Neural progenitor cell (in vitro differentiated cells): ENCODE measurements at regions not wholly inside any gene's neighbourhood (a gene's known extent, or its start where the extent isn't known, plus 50 kb on each side); places are given as distances from the start of the nearest gene placed in this dataset.

Experiments
- DNase-seq: peaks from one replicate; pipeline ENCODE4 v3.0.0-alpha.2; 2016; ENCODE audit warnings: low spot score
- H2AFZ ChIP-seq: fragments of 200-600 bp; sonication (generic); replicated peaks from 2 replicates; pipeline ENCODE4 v1.6.1; 2016; ENCODE audit warnings: antibody characterized with exemption
- H3F3A ChIP-seq: fragments of 200-600 bp; sonication (generic); 2 replicates; pipeline ENCODE4 v1.6.1; 2016; ENCODE audit warnings: antibody characterized with exemption, low read depth
- H3K27ac ChIP-seq: fragments of 200-600 bp; sonication (generic); 2 replicates; pipeline ENCODE4 v1.5.1; 2016; ENCODE audit warnings: mild to moderate bottlenecking
- H3K27me3 ChIP-seq: fragments of 200-600 bp; sonication (generic); 2 replicates; pipeline ENCODE4 v1.6.1; 2016; ENCODE audit warnings: mild to moderate bottlenecking, moderate library complexity
- H3K36me3 ChIP-seq: fragments of 200-600 bp; sonication (generic); 2 replicates; pipeline ENCODE4 v1.5.1; 2016
- H3K4me1 ChIP-seq: fragments of 200-600 bp; sonication (generic); 2 replicates; pipeline ENCODE4 v1.6.1; 2016; ENCODE audit warnings: mixed run types
- H3K4me2 ChIP-seq: fragments of 200-600 bp; sonication (generic); 2 replicates; pipeline ENCODE4 v1.6.1; 2016
- H3K4me3 ChIP-seq: fragments of 200-600 bp; sonication (generic); 2 replicates; pipeline ENCODE4 v1.5.1; 2016
- H3K79me2 ChIP-seq: fragments of 200-600 bp; sonication (generic); 2 replicates; pipeline ENCODE4 v1.6.1; 2016; ENCODE audit warnings: low read depth
- H3K9ac ChIP-seq: fragments of 200-600 bp; sonication (generic); 2 replicates; pipeline ENCODE4 v1.6.1; 2016
- H3K9me3 ChIP-seq: fragments of 200-600 bp; sonication (generic); 2 replicates; pipeline ENCODE4 v1.5.1; 2016; ENCODE audit warnings: low read depth
- H4K20me1 ChIP-seq: fragments of 200-600 bp; sonication (generic); 2 replicates; pipeline ENCODE4 v1.6.1; 2016; ENCODE audit warnings: low read depth
- H3K27ac Mint-ChIP-seq: 3 replicates; pipeline ENCODE4 v1.8.0; 2021; ENCODE audit warnings: mixed read lengths
- H3K27me3 Mint-ChIP-seq: 2 replicates; pipeline ENCODE4 v1.8.0; 2022; ENCODE audit warnings: low read depth, mild to moderate bottlenecking, inconsistent platforms, moderate library complexity, mixed read lengths; ENCODE audit not compliant: insufficient read depth
- H3K36me3 Mint-ChIP-seq: 3 replicates; pipeline ENCODE4 v1.8.0; 2021; ENCODE audit warnings: mixed read lengths
- H3K4me1 Mint-ChIP-seq: 3 replicates; pipeline ENCODE4 v1.8.0; 2021; ENCODE audit warnings: mixed read lengths
- H3K4me3 Mint-ChIP-seq: 3 replicates; pipeline ENCODE4 v1.8.0; 2021; ENCODE audit warnings: mild to moderate bottlenecking, moderate library complexity, mixed read lengths
- H3K9me3 Mint-ChIP-seq: 3 replicates; pipeline ENCODE4 v1.8.0; 2020; ENCODE audit warnings: mixed read lengths
- EZH2 ChIP-seq: fragments of 200-600 bp; sonication (generic); IDR thresholded peaks from 2 replicates; pipeline ENCODE4 v1.6.1; 2017; ENCODE audit warnings: antibody characterized with exemption, mild to moderate bottlenecking, moderate library complexity
- EZH2phosphoT487 ChIP-seq: fragments of 200-600 bp; sonication (generic); IDR thresholded peaks from 2 replicates; pipeline ENCODE4 v1.6.1; 2017; ENCODE audit warnings: antibody characterized with exemption
- TF ChIP-seq, protein P1 (sequence below): fragments of 200-600 bp; sonication (generic); IDR thresholded peaks from 2 replicates; pipeline ENCODE4 v1.5.1; 2017; ENCODE audit warnings: antibody characterized with exemption, mild to moderate bottlenecking

DNA sequence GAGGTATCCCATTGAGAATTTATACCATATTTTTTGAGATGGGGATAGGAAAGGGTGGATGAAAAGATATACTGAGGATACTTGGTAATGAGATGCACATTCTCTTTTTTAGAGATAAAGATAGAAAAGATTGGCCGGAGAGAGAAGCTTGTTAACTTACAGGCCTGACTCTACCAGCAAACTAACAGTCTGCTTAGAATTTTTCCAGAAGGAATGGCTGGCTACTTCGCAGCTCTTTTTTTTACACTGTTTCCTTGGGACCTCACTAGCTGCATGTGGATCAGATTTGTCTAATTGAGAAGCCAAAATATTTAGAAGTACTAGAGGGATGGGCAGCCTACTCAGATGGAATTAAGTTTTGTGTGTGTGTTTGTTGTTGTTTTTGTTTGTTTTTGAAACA is 586.6 kb downstream of the TAFA4 start:
- Mint-ChIP-seq H3K36me3 (no peaks in the 10 kb centered on the region), H3K4me3 (no peak overlapping the region), H3K9me3 (no peaks in the 10 kb centered on the region), H3K27me3 (no peaks in the 10 kb centered on the region), H3K27ac (no peak overlapping the region), H3K4me1 (no peaks in the 10 kb centered on the region)
- H3K4me2 ChIP-seq, result no peak overlapping the region
- no peak overlapping the region for H3K4me3 ChIP-seq
- no peak for TF ChIP-seq EZH2
- TF ChIP-seq, protein P1, sequence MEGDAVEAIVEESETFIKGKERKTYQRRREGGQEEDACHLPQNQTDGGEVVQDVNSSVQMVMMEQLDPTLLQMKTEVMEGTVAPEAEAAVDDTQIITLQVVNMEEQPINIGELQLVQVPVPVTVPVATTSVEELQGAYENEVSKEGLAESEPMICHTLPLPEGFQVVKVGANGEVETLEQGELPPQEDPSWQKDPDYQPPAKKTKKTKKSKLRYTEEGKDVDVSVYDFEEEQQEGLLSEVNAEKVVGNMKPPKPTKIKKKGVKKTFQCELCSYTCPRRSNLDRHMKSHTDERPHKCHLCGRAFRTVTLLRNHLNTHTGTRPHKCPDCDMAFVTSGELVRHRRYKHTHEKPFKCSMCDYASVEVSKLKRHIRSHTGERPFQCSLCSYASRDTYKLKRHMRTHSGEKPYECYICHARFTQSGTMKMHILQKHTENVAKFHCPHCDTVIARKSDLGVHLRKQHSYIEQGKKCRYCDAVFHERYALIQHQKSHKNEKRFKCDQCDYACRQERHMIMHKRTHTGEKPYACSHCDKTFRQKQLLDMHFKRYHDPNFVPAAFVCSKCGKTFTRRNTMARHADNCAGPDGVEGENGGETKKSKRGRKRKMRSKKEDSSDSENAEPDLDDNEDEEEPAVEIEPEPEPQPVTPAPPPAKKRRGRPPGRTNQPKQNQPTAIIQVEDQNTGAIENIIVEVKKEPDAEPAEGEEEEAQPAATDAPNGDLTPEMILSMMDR, result no peak
- no peak for TF ChIP-seq EZH2phosphoT487
- DNase-seq, result no peak
- H3K79me2 ChIP-seq, result no peaks in the 10 kb centered on the region
- no peaks in the 10 kb centered on the region for H3K27me3 ChIP-seq
- H3K9ac ChIP-seq, result no peak overlapping the region
- no peaks in the 10 kb centered on the region for H3K36me3 ChIP-seq
- no peaks in the 10 kb centered on the region for H3K4me1 ChIP-seq
- H4K20me1 ChIP-seq, result no peaks in the 10 kb centered on the region
- no peak overlapping the region for H3K27ac ChIP-seq
- no peaks in the 10 kb centered on the region for H3K9me3 ChIP-seq
- H2AFZ ChIP-seq, result no peak overlapping the region
- no peaks in the 10 kb centered on the region for H3F3A ChIP-seq

DNA sequence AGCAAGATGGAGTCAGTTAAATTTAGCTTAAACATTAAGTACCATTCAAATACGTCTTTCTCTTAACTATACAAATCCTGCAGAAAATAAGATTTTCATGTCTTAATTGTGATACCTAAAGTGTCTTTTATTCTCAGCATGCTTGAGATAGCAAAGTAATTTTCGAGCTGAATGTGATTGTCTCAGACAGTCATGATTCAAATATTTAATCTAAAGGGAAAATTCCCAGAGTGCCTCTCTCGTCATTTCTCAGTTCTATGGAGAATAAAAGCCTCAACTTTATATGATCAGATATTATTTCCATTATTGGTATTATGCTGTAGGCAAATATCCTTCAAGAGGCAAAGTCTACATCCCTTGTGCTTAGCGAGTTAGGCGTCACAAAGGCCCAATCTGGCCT is 589.9 kb downstream of the TAFA4 start:
- Histone ChIP-seq H3K9me3 (no peaks in the 10 kb centered on the region), H3K27ac (no peak overlapping the region), H3F3A (no peaks in the 10 kb centered on the region), H3K4me2 (no peak overlapping the region), H3K27me3 (no peaks in the 10 kb centered on the region), H3K36me3 (no peaks in the 10 kb centered on the region), H4K20me1 (no peaks in the 10 kb centered on the region), H3K79me2 (no peaks in the 10 kb centered on the region), H3K9ac (no peak overlapping the region), H2AFZ (no peak overlapping the region), H3K4me3 (no peak overlapping the region), H3K4me1 (no peaks in the 10 kb centered on the region)
- DNase-seq, result no peak
- H3K9me3 Mint-ChIP-seq, result no peaks in the 10 kb centered on the region
- H3K36me3 Mint-ChIP-seq, result no peaks in the 10 kb centered on the region
- H3K27me3 Mint-ChIP-seq, result no peaks in the 10 kb centered on the region
- H3K27ac Mint-ChIP-seq, result no peak overlapping the region
- no peak overlapping the region for H3K4me3 Mint-ChIP-seq
- no peaks in the 10 kb centered on the region for H3K4me1 Mint-ChIP-seq
- TF ChIP-seq, protein P1, result no peak
- TF ChIP-seq EZH2 (no peak), EZH2phosphoT487 (no peak)

DNA sequence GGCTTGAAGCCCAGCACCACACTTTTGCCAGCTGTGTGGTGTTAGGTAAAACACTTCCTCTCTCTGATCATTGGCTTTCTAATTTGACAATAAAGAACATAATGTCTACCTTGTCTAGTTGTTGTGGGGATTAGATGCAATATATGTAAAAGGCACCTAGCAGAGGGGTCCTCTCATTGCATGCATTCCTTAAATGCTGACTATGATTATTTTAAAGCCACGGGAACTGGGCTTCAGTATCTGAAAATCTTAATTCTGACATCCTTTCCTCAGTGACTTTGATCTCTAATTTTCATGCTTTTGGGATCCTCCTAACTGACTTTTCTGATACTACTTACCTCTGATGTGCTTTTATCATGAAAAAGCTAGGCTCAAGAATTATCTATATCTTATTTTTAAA is 596.3 kb downstream of the TAFA4 start:
- no peak overlapping the region for H3K4me3 Mint-ChIP-seq
- no peak overlapping the region for H3K27ac ChIP-seq
- H3K9me3 Mint-ChIP-seq, result no peaks in the 10 kb centered on the region
- no peak overlapping the region for H3K4me2 ChIP-seq
- no peaks in the 10 kb centered on the region for H3K9me3 ChIP-seq
- no peaks in the 10 kb centered on the region for H3K27me3 Mint-ChIP-seq
- no peaks in the 10 kb centered on the region for H3K4me1 ChIP-seq
- H3K79me2 ChIP-seq, result no peaks in the 10 kb centered on the region
- H3K36me3 ChIP-seq, result no peaks in the 10 kb centered on the region
- H3K36me3 Mint-ChIP-seq, result no peaks in the 10 kb centered on the region
- TF ChIP-seq EZH2phosphoT487 (no peak), EZH2 (no peak)
- TF ChIP-seq, protein P1, result no peak
- H3K9ac ChIP-seq, result no peak overlapping the region
- H3K4me1 Mint-ChIP-seq, result no peaks in the 10 kb centered on the region
- H3K27me3 ChIP-seq, result no peaks in the 10 kb centered on the region
- no peak overlapping the region for H3K27ac Mint-ChIP-seq
- no peak overlapping the region for H3K4me3 ChIP-seq
- no peak for DNase-seq
- H2AFZ ChIP-seq, result no peak overlapping the region
- H3F3A ChIP-seq, result no peaks in the 10 kb centered on the region
- no peaks in the 10 kb centered on the region for H4K20me1 ChIP-seq
